PFSK-1 (cell line): ENCODE measurements at regions not wholly inside any gene's neighbourhood (a gene's known extent, or its start where the extent isn't known, plus 50 kb on each side); places are given as distances from the start of the nearest gene placed in this dataset.

Experiments
- FOXP2 ChIP-seq: optimal IDR thresholded peaks from 2 replicates; pipeline ENCODE3; 2011; ENCODE audit warnings: borderline replicate concordance, control low read depth, inconsistent platforms; ENCODE audit not compliant: insufficient read depth; ENCODE audit errors: extremely low read length, extremely low read depth
- POLR2AphosphoS5 ChIP-seq: IDR thresholded peaks from 2 replicates; pipeline ENCODE4 v1.6.1; 2012; ENCODE audit warnings: low read depth, mild to moderate bottlenecking, control low read depth, low read length, moderate library complexity
- REST ChIP-seq, 2 experiments: IDR thresholded peaks; 2 replicates each; pipeline versions ENCODE4 v1.6.1 to v1.8.0; 2011 to 2012; ENCODE audit warnings: low read depth in 2 of 2, low read length in 2 of 2, control low read depth in 1 of 2, inconsistent platforms in 1 of 2, mild to moderate bottlenecking in 1 of 2, moderate library complexity in 1 of 2; ENCODE audit not compliant: insufficient read depth in 1 of 2
- SIN3A ChIP-seq: IDR thresholded peaks from 2 replicates; pipeline ENCODE4 v1.6.1; 2012; ENCODE audit warnings: mild to moderate bottlenecking, low read length, moderate library complexity, borderline replicate concordance; ENCODE audit not compliant: insufficient read depth
- TAF1 ChIP-seq: IDR thresholded peaks from 2 replicates; pipeline ENCODE4 v1.6.1; 2012; ENCODE audit warnings: low read length, control low read depth, borderline replicate concordance; ENCODE audit not compliant: insufficient read depth

GRCh38 chr3:111373861-111374260, 168.1 kb upstream of the CD96 start:
- TF ChIP-seq TAF1, result no peak
- TF ChIP-seq FOXP2, result no peak
- TF ChIP-seq REST (IDR thresholded peaks at IDR 0.05; ENCODE audit: insufficient read depth in 1 of 2, low read depth in 2 of 2, low read length in 2 of 2), result no peak
- TF ChIP-seq POLR2AphosphoS5, result no peak
- TF ChIP-seq SIN3A, result no peak

DNA sequence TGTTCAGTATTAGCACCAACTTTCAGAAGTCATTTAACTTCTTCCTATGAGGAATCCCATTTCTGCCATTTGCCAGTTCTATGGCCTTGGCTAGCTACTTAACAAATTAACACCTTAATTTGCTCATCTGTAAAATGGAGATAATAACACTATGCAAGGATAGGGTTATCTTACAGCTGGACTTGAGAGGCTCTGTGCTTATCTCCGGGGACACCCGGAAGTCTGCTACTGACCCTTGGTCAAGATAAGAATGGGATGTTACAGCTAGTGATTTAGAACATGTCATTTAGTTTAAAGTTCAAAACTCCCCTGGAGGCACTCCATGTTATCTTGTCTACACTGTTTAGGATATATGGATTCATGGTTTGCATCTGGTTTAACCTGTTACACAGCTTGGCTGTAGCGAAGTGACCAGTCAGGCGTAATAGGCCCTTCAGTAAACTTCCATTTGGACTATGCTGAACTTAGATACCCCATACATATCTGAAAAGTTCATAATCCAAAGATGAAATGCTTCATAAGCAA, 156.0 kb upstream of the CD96 start:
- TF ChIP-seq SIN3A, result no peak
- no peak for TF ChIP-seq REST (IDR thresholded peaks at IDR 0.05; ENCODE audit: insufficient read depth in 1 of 2, low read depth in 2 of 2, low read length in 2 of 2)
- TF ChIP-seq FOXP2, result no peak
- no peak for TF ChIP-seq TAF1
- no peak for TF ChIP-seq POLR2AphosphoS5

DNA sequence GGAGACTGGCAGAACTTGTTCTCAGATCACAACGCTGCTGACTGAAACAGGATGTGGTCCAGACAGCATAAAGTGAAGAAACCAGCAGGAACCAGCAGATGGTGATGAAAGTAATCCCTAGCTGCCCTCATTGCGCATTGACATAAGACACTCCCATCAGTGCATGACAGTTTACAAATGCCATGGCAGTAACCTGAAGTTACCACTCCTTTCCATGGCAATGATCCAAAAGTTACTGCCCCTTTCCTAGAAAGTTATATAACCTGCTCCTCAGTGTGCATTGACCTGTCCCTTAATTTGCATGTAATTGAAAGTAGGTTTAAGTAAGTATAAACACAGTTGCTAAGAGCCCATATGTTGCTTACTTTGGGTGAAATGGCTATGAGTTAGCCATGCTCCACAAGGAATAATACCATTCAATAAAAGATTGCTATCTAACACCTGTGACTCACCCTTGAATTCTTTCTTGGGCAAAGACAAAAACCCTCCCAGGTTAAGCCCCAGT, 149.1 kb upstream of the CD96 start:
- TF ChIP-seq POLR2AphosphoS5 (no peak), REST (IDR thresholded peaks at IDR 0.05; ENCODE audit: insufficient read depth in 1 of 2, low read depth in 2 of 2, low read length in 2 of 2) (no peak), FOXP2 (no peak), SIN3A (no peak), TAF1 (no peak)

DNA sequence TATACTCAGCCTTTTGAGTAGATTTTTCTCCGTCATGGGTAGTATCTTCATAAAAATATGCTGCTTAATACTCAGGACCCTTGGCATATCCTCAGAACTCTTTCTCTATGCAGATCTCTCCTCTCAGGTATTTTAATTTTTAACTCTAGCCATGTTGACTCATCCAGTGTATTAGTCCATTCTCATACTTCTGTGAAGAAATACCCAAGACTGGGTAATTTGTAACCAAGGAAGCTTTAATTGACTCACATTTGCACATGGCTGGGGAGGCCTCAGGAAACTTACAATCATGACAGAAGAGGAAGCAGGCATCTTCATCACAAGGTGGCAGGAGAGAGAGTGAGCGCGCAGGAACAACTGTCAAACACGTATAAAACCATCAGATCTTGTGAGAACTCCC, 129.3 kb upstream of the CD96 start:
- no peak for TF ChIP-seq REST (IDR thresholded peaks at IDR 0.05; ENCODE audit: insufficient read depth in 1 of 2, low read depth in 2 of 2, low read length in 2 of 2)
- no peak for TF ChIP-seq SIN3A
- no peak for TF ChIP-seq TAF1
- no peak for TF ChIP-seq FOXP2
- no peak for TF ChIP-seq POLR2AphosphoS5
